Upper lobe of left lung (tissue), 4 donors: ENCODE measurements at regions not wholly inside any gene's neighbourhood (a gene's known extent, or its start where the extent isn't known, plus 50 kb on each side); places are given as distances from the start of the nearest gene placed in this dataset.

Experiments used
- EP300 ChIP-seq, 4 donors: sonication (generic); formaldehyde crosslinking; IDR thresholded peaks; one replicate each; pipeline ENCODE4 v1.5.1; 2017; ENCODE audit warnings: antibody characterized with exemption in 4 of 4, control low read depth in 2 of 4
- POLR2A ChIP-seq, 4 donors: fragments of 450-650 bp; IDR thresholded peaks; one replicate each; pipeline ENCODE4 v1.5.1; 2016 to 2017; ENCODE audit warnings: antibody characterized with exemption in 4 of 4, mild to moderate bottlenecking in 2 of 4
- TF ChIP-seq, protein P1 (sequence below), 6 experiments: fragments of 450-650 bp in 4 of 6; fragments of 200-600 bp in 2 of 6; sonication (generic) in 2 of 6; IDR thresholded peaks; one replicate each; pipeline ENCODE4 v1.5.1; 2016 to 2019; ENCODE audit warnings: antibody characterized with exemption in 6 of 6

- no peak for TF ChIP-seq EP300 (IDR thresholded peaks at IDR 0.05)
- TF ChIP-seq, protein P1, sequence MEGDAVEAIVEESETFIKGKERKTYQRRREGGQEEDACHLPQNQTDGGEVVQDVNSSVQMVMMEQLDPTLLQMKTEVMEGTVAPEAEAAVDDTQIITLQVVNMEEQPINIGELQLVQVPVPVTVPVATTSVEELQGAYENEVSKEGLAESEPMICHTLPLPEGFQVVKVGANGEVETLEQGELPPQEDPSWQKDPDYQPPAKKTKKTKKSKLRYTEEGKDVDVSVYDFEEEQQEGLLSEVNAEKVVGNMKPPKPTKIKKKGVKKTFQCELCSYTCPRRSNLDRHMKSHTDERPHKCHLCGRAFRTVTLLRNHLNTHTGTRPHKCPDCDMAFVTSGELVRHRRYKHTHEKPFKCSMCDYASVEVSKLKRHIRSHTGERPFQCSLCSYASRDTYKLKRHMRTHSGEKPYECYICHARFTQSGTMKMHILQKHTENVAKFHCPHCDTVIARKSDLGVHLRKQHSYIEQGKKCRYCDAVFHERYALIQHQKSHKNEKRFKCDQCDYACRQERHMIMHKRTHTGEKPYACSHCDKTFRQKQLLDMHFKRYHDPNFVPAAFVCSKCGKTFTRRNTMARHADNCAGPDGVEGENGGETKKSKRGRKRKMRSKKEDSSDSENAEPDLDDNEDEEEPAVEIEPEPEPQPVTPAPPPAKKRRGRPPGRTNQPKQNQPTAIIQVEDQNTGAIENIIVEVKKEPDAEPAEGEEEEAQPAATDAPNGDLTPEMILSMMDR (IDR thresholded peaks at IDR 0.05): no peak
- no peak for TF ChIP-seq POLR2A (IDR thresholded peaks at IDR 0.05)
Observed at GRCh38 chr5:5884593-5884992, 462.1 kb downstream of the ICE1 start.
